Trophoblast cell (in vitro differentiated cells and primary cell): ENCODE measurements at regions not wholly inside any gene's neighbourhood (a gene's known extent, or its start where the extent isn't known, plus 50 kb on each side); places are given as distances from the start of the nearest gene placed in this dataset.

Experiments
- DNase-seq, 2 donors: peaks; one replicate each; pipeline ENCODE4 v3.0.0-alpha.2; 2016
- H2AFZ ChIP-seq: 2 replicates; pipeline ENCODE4 v1.6.1; 2013; ENCODE audit warnings: low read length, moderate library complexity, mild to moderate bottlenecking; ENCODE audit not compliant: insufficient read depth, poor library complexity
- H2AK5ac ChIP-seq: 2 replicates; pipeline ENCODE4 v1.6.1; 2013; ENCODE audit warnings: mild to moderate bottlenecking, low read length
- H2BK120ac ChIP-seq: 2 replicates; pipeline ENCODE4 v1.6.1; 2013; ENCODE audit warnings: low read length, mild to moderate bottlenecking, moderate library complexity; ENCODE audit not compliant: insufficient read depth, poor library complexity
- H2BK12ac ChIP-seq: 2 replicates; pipeline ENCODE4 v1.6.1; 2013; ENCODE audit warnings: mild to moderate bottlenecking, low read length, moderate library complexity
- H2BK5ac ChIP-seq: 2 replicates; pipeline ENCODE4 v1.6.1; 2013; ENCODE audit warnings: low read length, low read depth, moderate library complexity, mild to moderate bottlenecking; ENCODE audit not compliant: poor library complexity
- H3K14ac ChIP-seq: 2 replicates; pipeline ENCODE4 v1.6.1; 2013; ENCODE audit warnings: mild to moderate bottlenecking, low read length
- H3K18ac ChIP-seq: 2 replicates; pipeline ENCODE4 v1.6.1; 2013; ENCODE audit warnings: mild to moderate bottlenecking, low read length
- H3K23ac ChIP-seq: 2 replicates; pipeline ENCODE4 v1.6.1; 2013; ENCODE audit warnings: low read length
- H3K27ac ChIP-seq: 2 replicates; pipeline ENCODE4 v1.5.1; 2013; ENCODE audit warnings: low read depth, mild to moderate bottlenecking, inconsistent platforms, low read length, moderate library complexity
- H3K27me3 ChIP-seq: 2 replicates; pipeline ENCODE4 v1.6.1; 2013; ENCODE audit warnings: inconsistent platforms, mild to moderate bottlenecking, low read length, moderate library complexity; ENCODE audit not compliant: insufficient read depth
- H3K36me3 ChIP-seq, 2 experiments: 1 replicate in 1 of 2; 2 replicates in 1 of 2; pipeline ENCODE4 v1.6.1; 2013; ENCODE audit warnings: low read length in 2 of 2, mild to moderate bottlenecking in 2 of 2, moderate library complexity in 1 of 2; ENCODE audit not compliant: insufficient read depth in 2 of 2, control insufficient read depth in 1 of 2
- H3K4ac ChIP-seq: 2 replicates; pipeline ENCODE4 v1.6.1; 2013; ENCODE audit warnings: low read depth, mild to moderate bottlenecking, low read length, moderate library complexity
- H3K4me1 ChIP-seq, 2 experiments: 1 replicate in 1 of 2; 2 replicates in 1 of 2; pipeline ENCODE4 v1.6.1; 2013; ENCODE audit warnings: low read length in 2 of 2, mild to moderate bottlenecking in 2 of 2, moderate library complexity in 1 of 2; ENCODE audit not compliant: insufficient read depth in 2 of 2, control insufficient read depth in 1 of 2
- H3K4me2 ChIP-seq: 2 replicates; pipeline ENCODE4 v1.6.1; 2013; ENCODE audit warnings: inconsistent platforms, mild to moderate bottlenecking, low read length, moderate library complexity
- H3K4me3 ChIP-seq: 2 replicates; pipeline ENCODE4 v1.5.1; 2013; ENCODE audit warnings: mild to moderate bottlenecking, low read depth, low read length, inconsistent platforms
- H3K79me1 ChIP-seq: one replicate; pipeline ENCODE4 v1.6.1; 2013; ENCODE audit warnings: low read length
- H3K79me2 ChIP-seq: 2 replicates; pipeline ENCODE4 v1.6.1; 2013; ENCODE audit warnings: low read length, mild to moderate bottlenecking; ENCODE audit not compliant: control insufficient read depth, insufficient read depth, poor library complexity
- H3K9ac ChIP-seq: 2 replicates; pipeline ENCODE4 v1.6.1; 2013; ENCODE audit warnings: mild to moderate bottlenecking, low read length
- H3K9me3 ChIP-seq: 2 replicates; pipeline ENCODE4 v1.6.1; 2013; ENCODE audit warnings: low read depth, mild to moderate bottlenecking, control low read depth, inconsistent platforms, low read length; ENCODE audit not compliant: insufficient read depth
- H4K12ac ChIP-seq: 2 replicates; pipeline ENCODE4 v1.6.1; 2013; ENCODE audit warnings: low read depth, mild to moderate bottlenecking, low read length, moderate library complexity
- H4K8ac ChIP-seq: 2 replicates; pipeline ENCODE4 v1.6.1; 2013; ENCODE audit warnings: low read depth, mild to moderate bottlenecking, low read length, moderate library complexity
- H4K91ac ChIP-seq: one replicate; pipeline ENCODE4 v1.6.1; 2013; ENCODE audit warnings: low read depth, mild to moderate bottlenecking, low read length, moderate library complexity
- WGBS: extraction: QIAGEN DNeasy Blood & Tissue Kit; methylation state at CpG from one replicate; pipeline ENCODE4 v1.1.7; 2013; ENCODE audit warnings: missing lambda C conversion rate; ENCODE audit not compliant: insufficient read length, insufficient coverage; ENCODE audit errors: extremely low coverage; 5-methylcytosine and 5-hydroxymethylcytosine counted together

GRCh38 chr13:44302233-44302632, 71.4 kb upstream of the SERP2 start:
- Histone ChIP-seq H2AFZ (no peak overlapping the region), H2BK5ac (no peak overlapping the region), H3K9ac (no peak overlapping the region), H2BK12ac (no peak overlapping the region), H3K36me3 (no peaks in the 10 kb centered on the region), H3K14ac (no peak overlapping the region), H4K8ac (no peak overlapping the region), H3K23ac (no peak overlapping the region), H3K4me3 (no peak overlapping the region), H4K91ac (no peak overlapping the region), H3K27me3 (no peaks in the 10 kb centered on the region), H3K18ac (no peak overlapping the region), H2BK120ac (no peak overlapping the region), H3K4me1 (peaks cover 11% of the 10 kb centered on the region in 2 experiments), H3K4ac (no peak overlapping the region), H3K79me1 (no peaks in the 10 kb centered on the region), H4K12ac (no peak overlapping the region), H3K4me2 (no peak overlapping the region), H2AK5ac (no peak overlapping the region), H3K79me2 (no peaks in the 10 kb centered on the region), H3K9me3 (no peaks in the 10 kb centered on the region), H3K27ac (no peak overlapping the region)
- DNase-seq: no peak
- WGBS: no CpG with 5 or more reads among the region's 4 CpGs

DNA sequence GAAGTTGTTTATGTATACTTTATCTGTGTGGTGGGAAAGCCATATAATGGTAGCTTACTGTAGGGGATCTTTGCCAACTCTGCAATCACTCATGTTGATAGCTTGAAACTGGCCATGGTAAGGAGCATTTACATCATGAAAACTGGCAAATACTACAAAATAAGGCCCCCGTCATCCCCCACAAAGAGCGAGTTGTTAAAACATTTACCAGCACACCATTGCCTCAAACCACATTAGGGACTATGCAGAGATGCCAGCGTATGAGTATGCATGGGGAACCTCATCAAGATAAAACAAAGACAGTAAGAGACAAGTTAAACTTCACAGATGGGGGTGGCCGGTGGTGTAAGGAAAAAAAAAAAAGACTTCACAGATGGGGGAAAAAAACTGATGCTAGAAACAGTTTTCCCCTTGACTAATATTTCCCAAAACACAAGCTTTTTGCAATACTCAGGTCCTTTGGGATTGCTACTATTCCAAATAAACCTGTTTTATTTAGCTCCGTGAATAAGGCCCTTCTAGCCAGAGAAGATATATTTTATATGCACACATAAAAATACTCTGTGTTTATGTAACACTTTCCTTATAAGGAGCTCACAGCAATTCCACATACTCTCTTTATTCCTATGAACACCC, 70.6 kb upstream of the SERP2 start:
- Histone ChIP-seq H3K14ac (no peak overlapping the region), H3K4ac (no peak overlapping the region), H3K4me1 (peaks cover 11% of the 10 kb centered on the region in 2 experiments), H2BK5ac (no peak overlapping the region), H3K18ac (no peak overlapping the region), H3K4me3 (no peak overlapping the region), H4K8ac (no peak overlapping the region), H3K9me3 (no peaks in the 10 kb centered on the region), H2AK5ac (no peak overlapping the region), H3K79me1 (no peaks in the 10 kb centered on the region), H4K12ac (no peak overlapping the region), H3K23ac (no peak overlapping the region), H2AFZ (no peak overlapping the region), H3K79me2 (no peaks in the 10 kb centered on the region), H3K27ac (no peak overlapping the region), H2BK120ac (no peak overlapping the region), H3K27me3 (no peaks in the 10 kb centered on the region), H3K9ac (no peak overlapping the region), H4K91ac (no peak overlapping the region), H3K4me2 (no peak overlapping the region), H3K36me3 (no peaks in the 10 kb centered on the region), H2BK12ac (no peak overlapping the region)
- no peak for DNase-seq
- no CpG with 5 or more reads among the region's 5 CpGs for WGBS

- Histone ChIP-seq H3K79me1 (no peaks in the 10 kb centered on the region), H2AK5ac (no peak overlapping the region), H2BK5ac (no peak overlapping the region), H3K4me2 (no peak overlapping the region), H3K9ac (no peak overlapping the region), H3K4me3 (no peak overlapping the region), H3K23ac (no peak overlapping the region), H3K14ac (no peak overlapping the region), H4K91ac (no peak overlapping the region), H2AFZ (no peak overlapping the region), H2BK120ac (no peak overlapping the region), H3K18ac (no peak overlapping the region), H2BK12ac (no peak overlapping the region), H3K27me3 (no peaks in the 10 kb centered on the region), H4K8ac (no peak overlapping the region), H3K4me1 (peaks cover 11% of the 10 kb centered on the region in 2 experiments), H3K36me3 (no peaks in the 10 kb centered on the region), H3K27ac (no peak overlapping the region), H3K9me3 (no peaks in the 10 kb centered on the region), H3K4ac (no peak overlapping the region), H3K79me2 (no peaks in the 10 kb centered on the region), H4K12ac (no peak overlapping the region)
- WGBS: no CpG with 5 or more reads among the region's 5 CpGs
- DNase-seq: no peak
These were observed 69.8 kb upstream of the SERP2 start for GRCh38 chr13:44303681-44304432.

DNA sequence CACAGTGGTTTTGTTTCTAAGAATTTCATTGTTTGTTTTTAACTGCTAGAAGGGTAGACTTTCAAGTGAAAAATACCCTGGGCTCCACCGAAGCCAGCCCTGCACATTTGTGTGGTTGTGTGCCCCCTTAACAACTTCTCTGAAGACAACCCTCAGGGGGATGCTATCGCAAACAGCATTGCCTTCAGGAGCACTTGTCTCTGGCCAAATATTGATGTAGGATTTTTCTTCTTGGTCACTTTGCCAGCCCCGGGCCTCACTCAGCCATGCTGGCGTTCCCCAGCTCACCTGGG, 69.2 kb upstream of the SERP2 start:
- no peak overlapping the region for H3K9ac ChIP-seq
- DNase-seq: no peak
- no peak overlapping the region for H3K4ac ChIP-seq
- no peaks in the 10 kb centered on the region for H3K79me1 ChIP-seq
- no peaks in the 10 kb centered on the region for H3K9me3 ChIP-seq
- H4K91ac ChIP-seq: no peak overlapping the region
- no peak overlapping the region for H4K8ac ChIP-seq
- no peak overlapping the region for H3K14ac ChIP-seq
- no peaks in the 10 kb centered on the region for H3K27me3 ChIP-seq
- H3K36me3 ChIP-seq: no peaks in the 10 kb centered on the region
- no peak overlapping the region for H3K23ac ChIP-seq
- no peak overlapping the region for H3K27ac ChIP-seq
- no CpG with 5 or more reads among the region's 4 CpGs for WGBS
- H2BK120ac ChIP-seq: no peak overlapping the region
- H2BK12ac ChIP-seq: no peak overlapping the region
- no peak overlapping the region for H2BK5ac ChIP-seq
- H3K4me1 ChIP-seq: peaks cover 11% of the 10 kb centered on the region in 2 experiments
- H4K12ac ChIP-seq: no peak overlapping the region
- no peak overlapping the region for H3K18ac ChIP-seq
- H2AFZ ChIP-seq: no peak overlapping the region
- no peak overlapping the region for H2AK5ac ChIP-seq
- no peak overlapping the region for H3K4me2 ChIP-seq
- no peak overlapping the region for H3K4me3 ChIP-seq
- H3K79me2 ChIP-seq: no peaks in the 10 kb centered on the region
